Ramos (cell line): ENCODE measurements at regions not wholly inside any gene's neighbourhood (a gene's known extent, or its start where the extent isn't known, plus 50 kb on each side); places are given as distances from the start of the nearest gene placed in this dataset.

Source experiments
- in situ Hi-C: fragments of 300-500 bp; cut with MboI; formaldehyde crosslinking; loops from one replicate; pipeline ENCODE4 v1.14.3; 2022; ENCODE audit warnings: low sequenced_read_pairs; ENCODE audit not compliant: unreplicated experiment

- in situ Hi-C loops, result no loop called here
Measured at GRCh38 chr17:72507370-72507769, 386.6 kb downstream of the SOX9 start.

- in situ Hi-C loops, result no loop called here
Measured at GRCh38 chr17:72510351-72511016, 389.7 kb downstream of the SOX9 start.

DNA sequence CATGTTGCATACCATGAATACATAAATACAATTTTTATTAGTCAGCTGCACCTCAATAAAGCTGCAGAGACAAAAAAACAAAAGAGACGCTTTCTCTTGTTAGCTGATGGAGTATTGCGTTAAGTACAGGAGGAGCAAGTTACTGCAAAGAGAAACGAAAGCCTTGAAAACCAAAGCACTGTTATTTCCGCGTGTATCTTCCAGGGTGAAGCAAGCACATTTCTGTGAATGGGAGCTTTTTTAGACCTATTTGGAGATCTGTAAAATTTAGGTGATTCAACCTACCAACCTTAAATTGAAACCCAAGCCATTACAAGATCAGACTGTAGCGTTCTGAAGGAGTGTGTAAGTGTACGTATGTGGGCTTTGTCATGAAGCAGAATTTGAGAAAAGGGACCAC is 390.4 kb downstream of the SOX9 start:
- in situ Hi-C loops, result no loop called here

DNA sequence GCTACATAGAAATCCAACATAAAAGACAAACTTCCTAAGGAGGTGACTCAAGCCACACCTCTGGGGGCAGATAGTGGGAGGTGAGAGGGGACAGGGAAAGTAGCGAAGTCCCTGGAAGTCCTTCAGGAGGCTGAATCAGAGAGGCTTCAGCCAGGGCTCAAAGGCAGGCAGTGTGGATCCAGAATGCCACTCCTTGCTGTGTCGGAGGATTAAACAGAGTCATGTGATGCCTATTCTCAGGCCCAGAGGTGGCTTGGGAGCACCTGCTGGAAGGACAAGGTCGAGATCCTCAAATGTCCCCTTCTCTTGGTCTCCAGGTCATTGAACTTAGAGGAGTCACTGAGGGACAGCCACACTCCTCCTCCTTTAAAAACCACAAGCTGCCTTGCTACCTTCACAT is 391.1 kb downstream of the SOX9 start:
- in situ Hi-C loops, result no loop called here

- in situ Hi-C loops, result no loop called here
Measured at GRCh38 chr17:72512649-72513556, 392.1 kb downstream of the SOX9 start.

- in situ Hi-C loops, result no loop called here
Measured at GRCh38 chr17:72514321-72514861, 393.6 kb downstream of the SOX9 start.

DNA sequence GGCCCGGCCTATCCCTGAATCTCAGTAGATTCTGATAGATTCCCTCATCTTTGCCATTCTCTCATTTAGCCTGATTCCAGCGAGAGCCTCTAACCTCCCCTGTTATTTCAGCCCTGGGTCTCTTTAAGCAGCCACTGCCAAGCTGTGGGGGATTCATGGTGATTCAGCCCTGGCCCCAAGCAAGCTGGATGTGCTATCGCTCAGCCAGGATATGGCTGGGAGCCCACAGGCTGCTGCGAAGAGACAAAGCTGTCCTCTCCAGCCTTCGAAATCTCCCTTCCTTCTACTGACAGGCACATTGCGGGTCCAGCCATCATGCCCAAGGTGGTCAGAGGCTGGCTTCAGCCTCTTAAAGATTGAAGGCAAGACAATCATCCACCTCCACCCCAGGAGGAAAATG is 394.1 kb downstream of the SOX9 start:
- in situ Hi-C loops, result no loop called here

GRCh38 chr17:72515291-72516065 is 394.7 kb downstream of the SOX9 start:
- in situ Hi-C loops, result no loop called here

GRCh38 chr17:72516772-72517399 is 396.1 kb downstream of the SOX9 start:
- in situ Hi-C loops, result no loop called here

DNA sequence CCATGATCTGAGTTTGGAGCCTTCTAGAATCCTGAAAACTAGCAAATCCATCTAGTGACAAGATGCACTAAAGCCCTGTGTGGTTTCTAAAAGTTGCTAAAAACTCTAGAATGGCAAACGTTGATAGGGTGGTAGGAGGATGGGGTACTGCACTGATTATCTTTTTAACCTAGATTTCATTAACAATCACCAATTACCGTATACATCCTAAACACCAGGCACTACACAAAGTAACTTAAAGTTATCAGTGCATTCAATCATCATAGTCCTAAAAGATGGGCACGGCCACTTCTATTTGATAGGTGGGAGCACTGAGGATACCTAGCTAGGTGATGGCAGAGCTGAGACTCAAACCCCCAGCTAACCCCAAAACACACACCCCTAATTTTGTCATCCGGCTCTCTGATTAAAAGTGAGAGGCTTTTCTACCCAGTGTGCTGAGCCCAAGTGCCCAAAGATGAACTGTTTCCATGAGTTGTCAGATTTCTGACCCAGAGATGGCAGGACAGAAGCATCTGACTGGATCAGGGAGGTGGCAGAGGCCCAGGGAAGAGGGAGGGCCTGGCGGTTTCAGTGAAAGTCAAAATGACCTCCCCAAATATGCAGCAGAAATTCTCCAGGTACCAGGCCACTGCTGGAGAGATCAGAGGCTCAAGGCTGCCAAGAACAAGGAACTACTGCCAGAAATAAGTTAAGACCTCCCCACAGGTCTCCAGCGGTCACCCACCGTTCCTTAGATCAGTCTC is 396.8 kb downstream of the SOX9 start:
- in situ Hi-C loops, result no loop called here

DNA sequence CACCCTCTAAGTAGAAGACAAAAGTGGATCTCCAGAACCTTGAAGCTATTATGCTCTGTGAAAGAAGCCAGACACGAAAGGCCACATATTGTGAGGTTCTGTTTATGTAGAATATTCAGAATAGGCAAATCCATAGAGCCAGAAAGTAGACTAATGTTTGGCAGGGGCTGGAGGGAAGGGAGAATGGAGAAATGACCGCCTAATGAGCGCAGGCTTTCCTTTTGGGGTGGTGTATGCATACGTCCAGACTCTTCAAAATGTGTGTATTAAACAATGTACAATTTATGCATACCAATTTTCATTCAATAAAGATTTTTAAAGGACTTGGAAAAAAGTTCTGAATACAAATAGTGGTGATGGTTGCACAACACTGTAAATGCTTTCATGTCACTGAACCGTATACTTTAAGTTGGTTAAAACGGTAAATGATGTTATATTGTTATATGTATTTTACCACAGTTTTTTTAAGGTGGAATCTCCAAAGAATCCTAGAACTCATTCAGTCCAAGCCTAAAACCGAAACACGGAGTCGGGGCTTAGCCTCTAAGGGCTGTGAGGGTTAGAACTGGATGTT is 397.4 kb downstream of the SOX9 start:
- in situ Hi-C loops, result no loop called here

DNA sequence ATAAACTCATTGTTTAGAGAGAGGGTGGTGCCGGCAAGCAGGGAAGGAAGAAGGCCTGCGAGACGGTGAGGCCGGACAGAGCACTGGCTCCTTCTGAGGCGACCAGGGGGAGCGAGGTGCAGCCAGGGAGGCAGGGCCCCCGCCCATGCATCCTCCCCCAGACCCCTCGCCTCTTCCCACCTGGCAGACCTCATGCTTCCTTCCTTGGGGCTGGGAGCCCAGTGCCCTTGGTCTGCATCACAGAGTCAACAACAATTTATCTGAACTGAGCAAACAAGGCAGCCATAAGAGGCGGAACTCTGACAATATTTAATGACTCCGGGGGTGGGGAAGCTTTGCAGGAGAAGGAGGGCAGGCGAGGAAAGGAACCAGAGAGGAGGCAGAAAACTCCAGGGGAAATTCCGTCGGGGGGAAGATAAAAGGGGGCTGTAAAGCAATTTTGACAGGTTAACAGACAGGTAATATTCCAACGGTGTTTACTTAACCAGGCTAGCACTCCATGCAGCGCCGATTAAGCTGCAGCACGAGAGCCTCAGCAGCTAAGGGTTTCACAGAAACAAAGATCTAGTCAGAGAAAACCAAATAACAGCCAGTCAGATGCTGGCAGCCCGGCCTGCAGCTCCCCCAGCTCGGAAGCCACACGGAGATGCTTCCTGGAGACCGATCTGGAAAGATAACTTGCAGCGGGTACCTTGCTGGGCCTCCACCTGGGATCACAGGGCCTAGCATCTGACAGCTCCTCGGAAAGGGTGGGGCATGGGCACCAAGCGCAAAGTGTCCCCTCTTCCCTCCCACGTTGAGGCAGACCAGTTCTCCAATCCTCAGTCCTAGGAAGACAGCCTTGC is 398.2 kb downstream of the SOX9 start:
- in situ Hi-C loops, result no loop called here

DNA sequence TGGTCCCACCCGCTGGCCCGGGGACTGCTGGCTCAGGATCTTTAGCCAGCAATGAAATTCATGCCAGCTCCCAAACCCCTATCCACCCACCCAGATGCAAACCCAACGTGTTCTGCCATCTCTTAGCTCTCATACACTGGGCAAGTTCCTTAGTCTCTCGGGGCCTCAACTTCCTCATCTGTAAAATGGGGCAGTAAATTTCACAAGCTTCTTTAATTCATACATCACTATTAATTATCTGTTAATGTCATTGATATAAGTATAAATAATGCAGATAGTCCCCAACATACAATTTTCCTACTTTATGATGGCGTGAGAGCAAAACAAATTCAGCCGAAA is 398.7 kb downstream of the SOX9 start:
- in situ Hi-C loops, result no loop called here

GRCh38 chr17:72520665-72521303 is 400.0 kb downstream of the SOX9 start:
- in situ Hi-C loops, result no loop called here

GRCh38 chr17:72523491-72523890 is 402.7 kb downstream of the SOX9 start:
- in situ Hi-C loops, result no loop called here

DNA sequence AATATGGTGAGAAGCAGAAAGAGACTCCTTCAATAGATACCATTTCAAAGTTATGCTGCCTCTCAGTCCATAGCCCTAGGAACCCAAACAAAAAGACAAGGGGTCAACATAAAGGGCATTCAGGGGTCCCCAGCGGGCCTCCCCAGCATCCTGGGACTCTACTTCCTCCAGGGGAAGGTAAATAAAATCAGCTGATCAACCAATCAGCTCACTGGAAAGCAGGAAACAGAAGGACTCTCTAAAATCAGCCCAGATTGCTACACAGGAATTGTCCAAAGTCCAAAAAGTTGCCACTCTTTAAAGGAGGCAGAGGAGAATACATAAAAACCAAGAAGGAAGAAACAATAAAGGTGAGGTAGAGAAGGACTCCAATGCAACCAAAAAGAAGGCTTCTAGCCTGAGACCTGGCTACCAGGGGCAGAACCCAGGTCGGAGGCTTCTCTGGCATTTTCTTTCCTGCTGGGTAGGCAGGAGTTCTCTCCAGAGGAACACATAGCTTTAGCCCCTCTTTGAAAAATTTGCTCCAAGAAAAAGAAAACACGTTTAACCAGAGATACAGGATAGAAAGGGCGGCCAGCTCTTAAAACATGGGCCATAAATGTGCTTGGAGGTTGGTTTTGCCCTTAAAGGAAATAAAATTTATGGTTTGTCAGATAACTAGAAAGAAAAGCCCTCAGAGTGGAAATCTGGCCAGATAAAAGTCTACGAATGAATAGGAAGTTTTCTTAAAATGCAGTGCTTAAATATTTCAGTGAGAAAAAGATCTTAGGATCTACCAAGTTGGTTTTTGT is 404.6 kb downstream of the SOX9 start:
- in situ Hi-C loops, result loop anchor here (25.0 kb wide), 4 partner anchors 1063 to 1888 kb away; no protein-coding TSS in a partner anchor

GRCh38 chr17:72526769-72527168 is 405.9 kb downstream of the SOX9 start:
- in situ Hi-C loops, result loop anchor here (25.0 kb wide), 4 partner anchors 1064 to 1889 kb away; no protein-coding TSS in a partner anchor
